Fibroblast of skin of back (primary cell): ENCODE measurements at regions not wholly inside any gene's neighbourhood (a gene's known extent, or its start where the extent isn't known, plus 50 kb on each side); places are given as distances from the start of the nearest gene placed in this dataset.
"Not testable (repeated sequence)": the region's sequence is repeated elsewhere in the genome, so short reads cannot be mapped to it uniquely, and the experiment has no call there.

Experiments used
- DNase-seq: peaks from one replicate; pipeline ENCODE4 v3.0.0-alpha.2; 2013

DNA sequence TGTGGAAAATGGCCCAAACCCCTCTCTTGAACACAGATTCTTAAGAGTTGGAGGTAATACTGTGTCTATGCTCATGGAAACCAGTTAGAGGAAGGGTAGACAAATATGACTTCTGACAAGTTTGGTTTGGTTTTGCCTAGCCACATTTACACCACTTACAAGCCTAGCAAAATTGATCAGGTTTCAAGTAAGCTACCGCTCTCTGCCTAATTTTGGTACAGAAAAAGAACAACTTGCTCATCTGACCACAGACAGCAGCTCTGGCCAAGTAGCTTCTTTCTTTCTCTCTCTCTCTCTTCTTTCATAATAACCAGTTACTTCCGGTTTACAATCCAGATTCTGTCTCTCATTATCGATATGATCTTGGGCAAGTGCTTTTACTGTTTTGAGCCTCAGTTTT, 260.0 kb downstream of the GLUD2 start:
- DNase-seq: no peak

DNA sequence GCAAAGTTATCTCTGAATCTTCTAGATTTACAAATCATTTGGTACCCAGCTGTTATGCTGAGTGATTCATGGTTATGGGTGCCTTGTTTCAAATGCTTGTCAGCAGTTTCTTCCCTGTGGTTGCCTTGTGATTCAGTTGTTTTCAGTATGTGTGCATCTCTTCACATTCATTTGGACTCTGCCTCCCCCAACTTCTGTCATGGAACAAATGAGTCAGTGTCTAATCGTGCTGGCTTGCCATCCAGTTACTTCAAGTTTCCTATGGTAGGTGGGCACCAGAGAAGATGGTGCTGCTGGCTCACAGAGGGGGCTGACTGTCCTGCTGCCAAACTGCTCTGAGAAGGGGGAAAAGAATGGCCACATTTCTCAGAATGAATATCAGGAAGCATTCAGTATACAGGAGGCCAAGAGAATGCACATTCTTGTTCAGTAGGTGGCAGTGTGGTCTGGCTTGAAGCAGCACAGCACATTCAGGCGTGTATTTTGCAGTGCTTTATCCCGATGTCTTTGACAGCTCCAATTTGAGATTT, 260.9 kb downstream of the GLUD2 start:
- DNase-seq: peak; percentile 77

GRCh38 chrX:121310820-121311219, 263.4 kb downstream of the GLUD2 start:
- DNase-seq: no peak

DNA sequence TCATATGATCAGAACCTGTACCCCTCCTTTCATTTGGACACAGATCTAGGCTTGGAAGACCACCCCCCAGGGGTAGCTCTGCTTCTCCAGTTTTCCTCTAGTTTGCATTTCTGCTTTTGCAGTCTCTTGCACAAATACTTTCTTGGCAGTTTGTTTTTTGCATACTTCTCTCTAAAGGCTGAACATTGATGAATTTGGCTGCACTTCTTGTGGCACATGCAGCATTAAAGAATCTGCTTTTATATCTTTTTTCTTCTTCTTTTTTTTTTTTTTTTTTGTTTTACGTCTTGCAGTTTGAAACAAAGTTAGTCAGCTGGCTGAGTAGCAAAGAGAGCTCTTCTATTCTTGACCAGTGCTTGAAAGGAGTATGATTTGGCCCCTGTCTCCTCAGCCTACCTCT, 273.0 kb downstream of the GLUD2 start:
- DNase-seq: no peak

DNA sequence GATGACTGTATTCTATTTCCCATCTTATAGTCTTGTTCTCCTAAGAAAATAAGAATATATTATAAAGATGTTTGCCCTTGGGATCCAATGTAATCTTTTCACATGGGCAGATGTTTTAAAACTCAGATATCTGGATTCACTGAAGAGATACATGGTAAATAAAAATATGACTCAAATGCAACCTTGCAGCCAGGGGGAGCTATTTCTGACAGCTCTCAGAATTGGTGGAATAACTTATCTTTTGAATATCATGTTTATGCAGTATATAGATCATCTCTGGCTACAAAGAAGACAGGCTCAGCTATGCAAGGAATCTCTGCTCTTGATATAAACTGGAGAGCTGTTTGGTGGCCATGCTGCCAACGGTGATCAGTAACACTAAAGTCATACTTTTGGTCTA, 274.7 kb downstream of the GLUD2 start:
- DNase-seq: peak; percentile 7

- no peak for DNase-seq
Observed at GRCh38 chrX:121323337-121323736, 275.9 kb downstream of the GLUD2 start.

- DNase-seq: peak; percentile 0
Observed at GRCh38 chrX:121333942-121334341, 286.5 kb downstream of the GLUD2 start.

DNA sequence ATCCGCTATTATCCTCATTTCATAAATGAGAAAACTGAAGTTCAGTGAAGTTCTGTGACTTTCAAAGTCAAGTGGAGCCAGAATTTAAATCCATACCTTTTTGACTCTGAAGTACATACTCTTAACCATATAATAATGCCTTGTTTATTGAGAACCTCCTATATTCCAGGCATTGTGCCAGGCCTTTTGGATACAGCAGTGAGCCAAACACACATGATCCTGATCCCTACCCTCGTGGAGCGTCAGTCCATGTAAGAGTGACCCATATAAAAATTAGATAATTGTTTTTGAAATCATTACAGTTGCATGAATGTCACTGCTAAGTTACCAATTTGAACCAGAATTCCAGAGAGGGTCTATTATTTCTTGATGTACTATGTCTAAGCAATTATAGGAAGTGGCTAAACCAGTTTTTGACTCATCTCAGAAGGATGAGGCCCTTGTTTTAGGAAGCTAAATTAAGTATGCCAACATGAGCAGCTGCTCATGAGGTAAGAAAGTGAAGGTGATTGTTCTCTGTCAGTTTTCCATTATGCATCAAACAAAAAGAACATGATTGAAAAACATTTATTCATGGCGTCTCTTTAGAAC, 289.5 kb downstream of the GLUD2 start:
- DNase-seq: no peak

- no peak for DNase-seq
Observed at GRCh38 chrX:121337816-121338215, 290.4 kb downstream of the GLUD2 start.

- no peak for DNase-seq
Observed at GRCh38 chrX:121349263-121349662, 301.9 kb downstream of the GLUD2 start.

- no peak for DNase-seq
Observed at GRCh38 chrX:121356139-121356849, 308.9 kb downstream of the GLUD2 start.

- DNase-seq: no peak
Observed at GRCh38 chrX:121356850-121357171, 309.4 kb downstream of the GLUD2 start.

DNA sequence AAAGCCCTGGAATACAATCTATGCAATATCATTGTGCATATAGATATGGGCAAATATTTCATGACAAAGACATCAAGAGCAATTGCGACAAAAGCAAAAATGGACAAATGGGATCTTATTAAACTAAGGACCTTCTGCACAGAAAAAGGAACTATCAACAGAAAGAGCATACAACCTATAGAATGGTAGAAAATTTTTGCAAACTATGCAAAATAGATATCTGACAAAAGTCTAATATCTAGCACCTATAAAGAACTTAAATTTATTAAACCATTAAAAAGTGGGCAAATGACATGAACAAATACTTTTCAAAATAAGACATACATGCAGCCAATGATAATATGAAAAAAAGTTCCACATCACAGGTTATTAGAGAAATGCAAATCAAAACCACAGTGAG, 312.9 kb downstream of the GLUD2 start:
- no peak for DNase-seq

- DNase-seq: no peak
Observed at GRCh38 chrX:121365572-121366161, 318.3 kb downstream of the GLUD2 start.

DNA sequence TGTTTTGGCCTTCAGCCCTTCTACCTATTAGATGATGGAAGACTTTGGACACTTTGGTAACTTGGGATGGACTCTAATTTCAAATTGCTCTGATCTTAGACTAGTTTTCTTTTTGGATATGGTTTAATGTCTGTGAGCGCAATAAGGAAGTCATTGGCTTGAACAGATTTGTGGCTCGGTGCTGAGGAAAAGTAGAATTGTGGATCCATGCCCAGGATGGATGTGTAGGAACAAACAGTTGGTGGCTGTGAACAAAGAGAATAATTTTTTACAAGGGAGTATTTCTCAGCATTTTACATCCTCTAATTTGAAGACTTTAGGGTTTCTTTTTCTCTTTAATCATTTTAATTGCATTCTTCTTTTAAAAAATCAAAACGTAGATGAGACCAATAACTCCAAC, 327.1 kb downstream of the GLUD2 start:
- no peak for DNase-seq

GRCh38 chrX:121381915-121382314, 334.5 kb downstream of the GLUD2 start:
- DNase-seq: not testable (repeated sequence)

- peak; percentile 58 for DNase-seq
Observed at GRCh38 chrX:121389976-121390714, 342.7 kb downstream of the GLUD2 start.

- DNase-seq: no peak
Observed at GRCh38 chrX:121405826-121406225, 358.4 kb downstream of the GLUD2 start.

- no peak for DNase-seq
Observed at GRCh38 chrX:121407627-121408026, 360.2 kb downstream of the GLUD2 start.

DNA sequence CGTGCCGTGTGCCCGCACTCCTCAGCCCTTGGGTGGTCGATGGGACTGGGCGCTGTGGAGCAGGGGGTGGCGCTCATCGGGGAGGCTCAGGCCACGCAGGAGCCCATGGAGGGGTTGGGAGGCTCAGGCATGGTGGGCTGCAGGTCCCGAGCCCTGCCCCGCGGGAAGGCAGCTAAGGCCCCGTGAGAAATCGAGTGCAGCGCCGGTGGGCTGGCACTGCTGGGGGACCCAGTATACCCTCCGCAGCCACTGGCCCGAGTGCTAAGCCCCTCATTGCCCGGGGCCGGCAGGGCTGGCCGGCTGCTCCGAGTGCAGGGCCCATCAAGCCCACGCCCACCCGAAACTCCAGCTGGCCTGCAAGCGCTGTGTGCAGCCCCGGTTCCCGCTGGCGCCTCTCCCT, 384.1 kb downstream of the GLUD2 start:
- DNase-seq: not testable (repeated sequence)

DNA sequence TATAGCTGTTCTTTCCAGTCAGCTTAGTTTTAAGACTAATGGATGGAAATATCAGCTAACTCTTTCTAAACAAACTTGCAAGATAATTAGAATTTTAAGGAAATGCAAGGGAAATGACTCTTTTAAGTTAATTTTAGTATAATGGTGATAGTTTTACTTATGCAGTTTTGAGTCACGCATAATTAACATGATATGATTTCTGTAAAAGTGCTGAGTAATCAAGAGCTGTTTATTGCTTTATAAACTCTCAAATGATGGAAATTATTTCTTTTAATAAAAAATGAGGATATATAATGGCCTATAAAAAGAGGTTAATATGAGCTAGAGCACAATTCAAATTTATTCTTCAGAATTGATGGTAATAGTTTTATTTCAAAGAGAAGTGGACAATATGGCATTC, 385.9 kb downstream of the GLUD2 start:
- no peak for DNase-seq

DNA sequence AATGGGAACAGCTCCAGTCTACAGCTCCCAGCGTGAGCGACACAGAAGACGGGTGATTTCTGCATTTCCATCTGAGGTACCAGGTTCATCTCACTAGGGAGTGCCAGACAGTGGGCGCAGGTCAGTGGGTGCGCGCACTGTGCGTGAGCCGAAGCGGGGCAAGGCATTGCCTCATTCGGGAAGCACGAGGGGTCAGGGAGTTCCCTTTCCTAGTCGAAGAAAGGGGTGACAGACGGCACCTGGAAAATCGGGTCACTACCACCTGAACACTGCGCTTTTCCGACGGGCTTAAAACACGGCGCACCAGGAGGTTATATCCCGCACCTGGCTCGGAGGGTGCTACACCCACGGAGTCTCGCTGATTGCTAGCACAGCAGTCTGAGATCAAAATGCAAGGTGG, 390.3 kb downstream of the GLUD2 start:
- not testable (repeated sequence) for DNase-seq

- DNase-seq: no peak
Observed at GRCh38 chrX:121455890-121456289, 408.5 kb downstream of the GLUD2 start.
